HG03135 (cell line): ENCODE measurements at regions not wholly inside any gene's neighbourhood (a gene's known extent, or its start where the extent isn't known, plus 50 kb on each side); places are given as distances from the start of the nearest gene placed in this dataset.

Source experiments
- ATAC-seq: cut with Tn5 transposase; IDR thresholded peaks from one replicate; pipeline ENCODE4 v1.9.1; 2021; ENCODE audit warnings: mild to moderate bottlenecking, moderate library complexity; ENCODE audit not compliant: unreplicated experiment

GRCh38 chr2:156695020-156695419 is 258.8 kb downstream of the GPD2 start:
- no peak for ATAC-seq

- no peak for ATAC-seq
These were observed 259.4 kb downstream of the GPD2 start for GRCh38 chr2:156695595-156695994.

GRCh38 chr2:156697906-156698305 is 261.7 kb downstream of the GPD2 start:
- no peak for ATAC-seq

- no peak for ATAC-seq
These were observed 264.5 kb downstream of the GPD2 start for GRCh38 chr2:156700681-156701080.

GRCh38 chr2:156702541-156702940 is 266.4 kb downstream of the GPD2 start:
- no peak for ATAC-seq

- no peak for ATAC-seq
These were observed 267.5 kb downstream of the GPD2 start for GRCh38 chr2:156703642-156704041.

GRCh38 chr2:156704132-156704531 is 268.0 kb downstream of the GPD2 start:
- ATAC-seq, result no peak

GRCh38 chr2:156704617-156705016 is 268.4 kb downstream of the GPD2 start:
- no peak for ATAC-seq

- ATAC-seq, result no peak
These were observed 270.4 kb downstream of the GPD2 start for GRCh38 chr2:156706576-156706975.

- ATAC-seq, result no peak
These were observed 271.9 kb downstream of the GPD2 start for GRCh38 chr2:156708051-156708450.

GRCh38 chr2:156709091-156709490 is 272.9 kb downstream of the GPD2 start:
- no peak for ATAC-seq

GRCh38 chr2:156719036-156719435 is 282.9 kb downstream of the GPD2 start:
- ATAC-seq, result no peak

GRCh38 chr2:156727867-156728266 is 291.7 kb downstream of the GPD2 start:
- ATAC-seq, result no peak

GRCh38 chr2:156728328-156728727 is 292.1 kb downstream of the GPD2 start:
- ATAC-seq, result no peak

- no peak for ATAC-seq
These were observed 295.3 kb downstream of the GPD2 start for GRCh38 chr2:156731506-156731905.

GRCh38 chr2:156736950-156737349 is 300.8 kb downstream of the GPD2 start:
- no peak for ATAC-seq

- ATAC-seq, result no peak
These were observed 303.1 kb downstream of the GPD2 start for GRCh38 chr2:156739301-156739700.

GRCh38 chr2:156745619-156746018 is 309.4 kb downstream of the GPD2 start:
- no peak for ATAC-seq

- no peak for ATAC-seq
These were observed 312.0 kb downstream of the GPD2 start for GRCh38 chr2:156748221-156748620.

- ATAC-seq, result no peak
These were observed 315.9 kb downstream of the GPD2 start for GRCh38 chr2:156752042-156752441.

- ATAC-seq, result no peak
These were observed 317.6 kb downstream of the GPD2 start for GRCh38 chr2:156753766-156754165.

- no peak for ATAC-seq
These were observed 320.3 kb downstream of the GPD2 start for GRCh38 chr2:156756516-156756915.

GRCh38 chr2:156763174-156763573 is 327.0 kb downstream of the GPD2 start:
- no peak for ATAC-seq

- ATAC-seq, result no peak
These were observed 328.9 kb downstream of the GPD2 start for GRCh38 chr2:156765043-156765442.
